Right atrium auricular region (tissue), 2 donors: ENCODE measurements at regions not wholly inside any gene's neighbourhood (a gene's known extent, or its start where the extent isn't known, plus 50 kb on each side); places are given as distances from the start of the nearest gene placed in this dataset.

ENCODE experiments used
- DNase-seq: peaks from one replicate; pipeline ENCODE4 v3.0.0-alpha.2; 2019; ENCODE audit warnings: low spot score
- H3K27ac ChIP-seq, 2 donors: fragments of 200-600 bp; sonication (generic); 1 replicate in 1 of 2; 2 replicates in 1 of 2; pipeline ENCODE4 v1.5.1; 2016 to 2019
- H3K27me3 ChIP-seq, 2 donors: fragments of 200-600 bp; sonication (generic); one replicate each; pipeline versions ENCODE4 v1.5.1 to v1.6.0; 2017 to 2019
- H3K36me3 ChIP-seq: fragments of 200-600 bp; sonication (generic); one replicate; pipeline ENCODE4 v1.5.1; 2016
- H3K4me1 ChIP-seq, 2 donors: fragments of 200-600 bp; sonication (generic); one replicate each; pipeline versions ENCODE4 v1.5.1 to v1.6.0; 2017 to 2019
- H3K4me3 ChIP-seq, 2 donors: fragments of 200-600 bp; sonication (generic); 1 replicate in 1 of 2; 2 replicates in 1 of 2; pipeline ENCODE4 v1.5.1; 2017 to 2019; ENCODE audit warnings: mild to moderate bottlenecking in 1 of 2, moderate library complexity in 1 of 2
- H3K9me3 ChIP-seq, 2 donors: fragments of 200-600 bp; sonication (generic); one replicate each; pipeline ENCODE4 v1.5.1; 2019
- TF ChIP-seq, protein P1 (sequence below), 2 donors: fragments of 200-600 bp; sonication (generic); IDR thresholded peaks; one replicate each; pipeline ENCODE4 v1.5.1; 2019; ENCODE audit warnings: antibody characterized with exemption in 2 of 2

DNA sequence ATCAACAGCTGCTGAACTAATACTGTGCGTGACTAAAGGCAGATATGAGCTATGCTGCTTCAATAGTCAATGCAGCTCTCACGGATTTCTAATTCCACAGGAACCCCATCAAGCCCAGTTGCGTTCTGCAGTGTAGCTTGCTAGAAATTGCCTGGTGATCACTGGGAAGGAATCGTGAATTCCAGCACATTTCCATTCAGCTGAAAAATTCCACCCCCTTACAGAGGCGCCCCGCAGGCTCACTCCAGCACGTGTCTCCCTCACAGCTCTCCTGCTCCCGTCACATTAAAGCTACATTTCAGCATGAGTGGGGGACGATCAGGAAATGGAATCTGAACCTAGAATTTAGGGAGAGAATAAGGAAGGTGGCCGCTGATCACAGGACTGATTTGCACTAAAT, 534.8 kb downstream of the TCERG1L start:
- no peaks in the 10 kb centered on the region for H3K27me3 ChIP-seq
- DNase-seq: no peak
- TF ChIP-seq, protein P1, sequence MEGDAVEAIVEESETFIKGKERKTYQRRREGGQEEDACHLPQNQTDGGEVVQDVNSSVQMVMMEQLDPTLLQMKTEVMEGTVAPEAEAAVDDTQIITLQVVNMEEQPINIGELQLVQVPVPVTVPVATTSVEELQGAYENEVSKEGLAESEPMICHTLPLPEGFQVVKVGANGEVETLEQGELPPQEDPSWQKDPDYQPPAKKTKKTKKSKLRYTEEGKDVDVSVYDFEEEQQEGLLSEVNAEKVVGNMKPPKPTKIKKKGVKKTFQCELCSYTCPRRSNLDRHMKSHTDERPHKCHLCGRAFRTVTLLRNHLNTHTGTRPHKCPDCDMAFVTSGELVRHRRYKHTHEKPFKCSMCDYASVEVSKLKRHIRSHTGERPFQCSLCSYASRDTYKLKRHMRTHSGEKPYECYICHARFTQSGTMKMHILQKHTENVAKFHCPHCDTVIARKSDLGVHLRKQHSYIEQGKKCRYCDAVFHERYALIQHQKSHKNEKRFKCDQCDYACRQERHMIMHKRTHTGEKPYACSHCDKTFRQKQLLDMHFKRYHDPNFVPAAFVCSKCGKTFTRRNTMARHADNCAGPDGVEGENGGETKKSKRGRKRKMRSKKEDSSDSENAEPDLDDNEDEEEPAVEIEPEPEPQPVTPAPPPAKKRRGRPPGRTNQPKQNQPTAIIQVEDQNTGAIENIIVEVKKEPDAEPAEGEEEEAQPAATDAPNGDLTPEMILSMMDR (IDR thresholded peaks at IDR 0.05): no peak
- H3K27ac ChIP-seq: no peak overlapping the region
- H3K9me3 ChIP-seq: no peaks in the 10 kb centered on the region
- no peaks in the 10 kb centered on the region for H3K4me1 ChIP-seq
- H3K36me3 ChIP-seq: no peaks in the 10 kb centered on the region
- no peak overlapping the region for H3K4me3 ChIP-seq

DNA sequence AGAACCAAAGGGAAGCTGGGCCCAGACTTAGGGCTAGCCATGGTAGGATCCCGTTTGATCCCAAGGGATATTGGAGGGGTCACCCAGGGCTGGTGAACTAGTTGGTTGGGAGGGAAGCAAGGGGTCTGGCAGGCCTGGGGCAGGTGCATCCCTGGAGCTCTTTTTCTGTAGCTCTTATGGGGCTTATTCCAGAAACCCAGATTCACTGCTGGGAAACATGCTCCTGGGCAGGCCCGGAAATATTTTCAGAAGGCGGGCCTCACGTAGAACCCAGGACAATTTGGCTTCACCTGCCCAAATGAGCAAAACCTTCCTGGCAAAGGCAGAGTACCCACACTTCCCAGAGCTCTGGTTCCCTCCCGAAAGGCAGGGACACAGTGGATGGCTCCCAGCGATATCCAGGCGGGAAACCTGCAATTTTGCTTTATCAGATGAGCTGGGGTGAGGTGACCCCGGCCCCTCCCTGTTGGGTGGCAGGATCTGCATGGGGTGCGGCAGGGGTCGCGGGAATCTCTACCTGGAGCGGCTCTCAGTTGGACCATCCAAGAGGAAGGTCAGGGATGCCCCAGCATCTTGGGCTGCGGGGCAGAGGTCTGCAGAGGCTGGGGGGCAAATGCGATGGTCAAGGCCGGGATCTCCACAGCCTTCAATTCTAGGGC, 533.9 kb downstream of the TCERG1L start:
- Histone ChIP-seq H3K4me3 (no peak overlapping the region), H3K36me3 (no peaks in the 10 kb centered on the region), H3K9me3 (no peaks in the 10 kb centered on the region), H3K4me1 (no peaks in the 10 kb centered on the region), H3K27me3 (no peaks in the 10 kb centered on the region), H3K27ac (no peak overlapping the region)
- TF ChIP-seq, protein P1 (IDR thresholded peaks at IDR 0.05): no peak
- DNase-seq: no peak

DNA sequence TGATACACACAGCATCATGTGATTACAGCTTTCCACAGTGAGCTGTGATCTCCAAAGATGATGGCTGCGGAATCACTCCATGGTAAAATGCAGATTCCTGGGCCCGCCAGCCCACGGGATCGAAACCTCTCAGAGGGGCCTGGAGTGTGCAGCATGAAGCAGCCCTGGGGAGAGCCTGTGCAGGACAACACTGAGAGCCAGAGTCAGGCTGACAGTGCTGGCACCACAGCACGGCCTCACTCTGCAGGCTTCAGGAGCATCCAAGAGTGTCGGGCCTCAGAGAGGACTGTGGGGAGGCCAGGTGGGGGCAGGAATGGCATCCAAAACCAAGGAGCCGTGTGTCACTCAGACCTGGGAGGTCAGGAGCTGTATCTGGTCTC, 533.4 kb downstream of the TCERG1L start:
- no peaks in the 10 kb centered on the region for H3K36me3 ChIP-seq
- TF ChIP-seq, protein P1 (IDR thresholded peaks at IDR 0.05): no peak
- no peak overlapping the region for H3K4me3 ChIP-seq
- H3K9me3 ChIP-seq: no peaks in the 10 kb centered on the region
- H3K27ac ChIP-seq: no peak overlapping the region
- DNase-seq: no peak
- no peaks in the 10 kb centered on the region for H3K27me3 ChIP-seq
- no peaks in the 10 kb centered on the region for H3K4me1 ChIP-seq

DNA sequence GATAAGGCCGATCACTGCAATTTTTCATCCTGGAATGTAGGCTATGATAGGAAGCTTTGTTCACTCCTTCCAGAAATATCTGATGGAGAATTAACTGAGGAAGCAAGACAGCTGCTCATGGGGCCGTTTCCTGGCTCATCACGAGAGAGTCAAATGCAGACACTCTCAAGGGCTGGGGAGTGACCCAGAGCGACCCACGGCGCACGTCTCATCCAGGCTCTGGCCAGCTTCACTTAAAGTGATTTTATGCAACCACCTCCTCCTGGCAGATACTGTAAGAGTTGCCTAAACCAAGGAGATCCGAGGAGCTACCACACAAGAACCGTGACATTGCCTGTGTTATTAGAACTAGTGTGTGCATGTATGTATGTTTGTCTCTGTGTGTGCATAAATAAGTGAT, 530.8 kb downstream of the TCERG1L start:
- Histone ChIP-seq H3K4me3 (no peak overlapping the region), H3K4me1 (no peaks in the 10 kb centered on the region), H3K36me3 (no peaks in the 10 kb centered on the region), H3K27ac (no peak overlapping the region), H3K9me3 (no peaks in the 10 kb centered on the region), H3K27me3 (no peaks in the 10 kb centered on the region)
- TF ChIP-seq, protein P1 (IDR thresholded peaks at IDR 0.05): no peak
- no peak for DNase-seq

DNA sequence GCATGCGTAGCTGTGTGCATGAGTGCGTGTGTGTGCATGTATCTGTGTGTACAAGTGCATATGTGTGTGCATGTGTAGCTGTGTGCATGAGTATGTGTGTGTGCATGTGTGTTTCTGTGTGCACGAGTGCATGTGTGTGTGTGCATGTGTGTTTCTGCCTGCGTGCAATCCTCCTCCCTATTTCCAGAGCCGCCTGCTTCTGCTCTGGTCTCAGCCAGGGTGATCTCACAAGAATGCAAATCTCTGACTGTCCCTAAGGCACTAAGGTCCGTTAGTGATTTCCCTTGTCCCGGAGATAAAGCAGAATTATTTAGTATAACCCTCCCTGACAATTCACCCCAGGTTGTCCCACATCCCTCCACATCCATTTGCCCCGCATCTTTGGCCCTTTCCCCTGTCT, 530.3 kb downstream of the TCERG1L start:
- no peak for DNase-seq
- Histone ChIP-seq H3K27ac (no peak overlapping the region), H3K27me3 (no peaks in the 10 kb centered on the region), H3K4me1 (no peaks in the 10 kb centered on the region), H3K9me3 (no peaks in the 10 kb centered on the region), H3K36me3 (no peaks in the 10 kb centered on the region), H3K4me3 (no peak overlapping the region)
- TF ChIP-seq, protein P1 (IDR thresholded peaks at IDR 0.05): no peak

DNA sequence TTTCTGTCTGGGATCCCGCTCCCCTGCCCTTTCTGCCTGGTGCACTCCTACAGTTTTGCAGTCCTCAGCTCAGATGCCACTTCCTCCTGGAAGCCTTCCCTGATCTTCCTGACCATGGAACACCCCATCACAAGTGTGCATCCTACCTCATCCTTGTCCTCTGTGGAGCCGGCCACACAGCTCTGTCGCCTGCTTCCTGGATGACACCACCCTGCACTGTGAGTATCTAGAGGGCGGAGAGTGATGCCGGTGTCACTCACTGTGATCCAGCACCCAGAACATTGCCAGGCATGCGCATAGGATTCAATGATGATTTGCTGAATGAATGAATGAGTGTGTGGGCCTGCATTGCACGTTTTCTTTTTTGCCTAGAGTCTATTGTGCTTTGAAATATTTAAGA, 529.9 kb downstream of the TCERG1L start:
- H3K27me3 ChIP-seq: no peaks in the 10 kb centered on the region
- TF ChIP-seq, protein P1 (IDR thresholded peaks at IDR 0.05): no peak
- H3K4me3 ChIP-seq: no peak overlapping the region

More for the DNA sequence above, 529.9 kb downstream of the TCERG1L start:
- no peak for DNase-seq
- no peaks in the 10 kb centered on the region for H3K36me3 ChIP-seq
- H3K27ac ChIP-seq: no peak overlapping the region
- H3K9me3 ChIP-seq: no peaks in the 10 kb centered on the region
- no peaks in the 10 kb centered on the region for H3K4me1 ChIP-seq
